ENCODE measurements at regions not wholly inside any gene's neighbourhood (a gene's known extent, or its start where the extent isn't known, plus 50 kb on each side); places are given as distances from the start of the nearest gene placed in this dataset.

DNA sequence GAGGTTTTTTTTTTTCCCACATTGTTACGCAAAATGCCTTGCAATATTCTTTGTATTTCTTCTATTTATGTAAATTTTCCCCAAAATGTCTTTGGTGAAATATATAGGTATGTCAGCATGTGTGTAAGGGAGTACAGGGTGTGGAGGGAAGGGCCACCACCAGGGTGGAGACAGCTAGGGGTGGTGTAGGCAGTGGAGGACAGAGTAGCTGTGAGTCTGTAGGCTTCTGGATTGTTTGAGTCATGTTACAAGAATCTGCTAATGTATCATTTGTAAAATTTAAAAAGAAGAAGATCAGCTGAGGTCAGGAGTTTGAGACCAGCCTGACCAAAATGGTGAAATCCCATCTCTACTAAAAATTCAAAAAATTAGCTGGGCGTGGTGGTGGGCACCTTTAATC is 175.5 kb downstream of the NXNL2 start:
- Histone ChIP-seq H3K23ac (ENCODE audit: low read depth, low read length) (no peak overlapping the region), H4K91ac (ENCODE audit: insufficient read depth, low read depth, low read length) (no peak overlapping the region), H2AK9ac (replicated peaks; ENCODE audit: low read depth, low read length, poor library complexity) (no peak overlapping the region), H2BK120ac (ENCODE audit: low read depth, low read length) (no peak overlapping the region), H3K36me3 (ENCODE audit: control insufficient read depth, insufficient read depth, low read length) (no peaks in the 10 kb centered on the region), H3K9me1 (ENCODE audit: insufficient read depth, low read length) (no peaks in the 10 kb centered on the region; the same call in 1 of the 2 replicates), H2BK5ac (ENCODE audit: low read depth, low read length, poor library complexity, severe bottlenecking) (no peak overlapping the region), H3K9me3 (ENCODE audit: control insufficient read depth, insufficient read depth, low read length) (peaks cover under 1% of the 10 kb centered on the region), H3K18ac (ENCODE audit: low read depth, low read length) (no peak overlapping the region), H3K4me1 (ENCODE audit: control insufficient read depth, insufficient read depth, low read length) (no peaks in the 10 kb centered on the region), H3K14ac (replicated peaks; ENCODE audit: low read depth, low read length) (no peak overlapping the region), H3K79me1 (ENCODE audit: low read depth in 1 of 2, low read length in 2 of 2) (no peaks in the 10 kb centered on the region), H4K20me1 (ENCODE audit: insufficient read depth, low read length) (no peaks in the 10 kb centered on the region), H3K27ac (ENCODE audit: insufficient read depth, low read length) (no peak overlapping the region), H3K4me3 (ENCODE audit: insufficient read depth, low read depth, low read length) (no peak overlapping the region), H4K5ac (ENCODE audit: low read depth, low read length) (no peak overlapping the region), H3K4ac (ENCODE audit: low read depth, low read length) (no peak overlapping the region), H2AFZ (replicated peaks; ENCODE audit: low read length, poor library complexity) (no peak overlapping the region), H3K27me3 (ENCODE audit: control insufficient read depth, insufficient read depth, low read length) (no peaks in the 10 kb centered on the region), H2BK15ac (ENCODE audit: low read depth, low read length) (no peak overlapping the region), H3K4me2 (ENCODE audit: low read depth, low read length) (no peak overlapping the region), H2BK20ac (ENCODE audit: low read depth, low read length) (no peak overlapping the region), H4K8ac (ENCODE audit: low read depth in 2 of 2, low read length in 2 of 2) (no peak overlapping the region), H3K56ac (ENCODE audit: extremely low read depth, insufficient read depth, low read length) (no peak overlapping the region), H2AK5ac (ENCODE audit: low read depth, low read length) (no peak overlapping the region), H3K9ac (ENCODE audit: low read depth, low read length) (no peak overlapping the region)
- CTCF ChIA-PET = interaction anchor here (1.2 kb wide), 1 partner anchor 10 kb away, joined by 3 read pairs; no protein-coding TSS in a partner anchor
- dilution Hi-C loops (cut with HindIII; ENCODE audit: low sequenced_read_pairs, unreplicated experiment) = no loop called here
- ATAC-seq (ENCODE audit: low read depth) = peak; percentile 67
- BruUV-seq (replicated peaks) = no TSS peak
- intact Hi-C loops (cut with micrococcal nuclease) = no loop called here
- no CpG with 5 or more reads among the region's 2 CpGs for WGBS, 2 experiments (ENCODE audit: extremely low coverage in 2 of 2, insufficient read length in 1 of 2)
- in situ Hi-C loops (cut with MboI; ENCODE audit: low sequenced_read_pairs) = no loop called here
- POLR2A ChIA-PET (ENCODE audit: unreplicated experiment) = no interaction called here
- peak; percentile 17 for DNase-seq
- TF ChIP-seq MXI1 (IDR thresholded peaks at IDR 0.05; ENCODE audit: borderline replicate concordance, low read depth, low read length) (no peak), RCOR1 (IDR thresholded peaks at IDR 0.05; ENCODE audit: insufficient replicate concordance, low read length) (no peak), FOS (IDR thresholded peaks at IDR 0.05; ENCODE audit: low read depth, low read length) (no peak), RFX5 (IDR thresholded peaks at IDR 0.05; ENCODE audit: low read depth, low read length) (no peak), CHD1 (IDR thresholded peaks at IDR 0.05; ENCODE audit: low read depth, low read length) (no peak), NFE2L2 (IDR thresholded peaks at IDR 0.05; ENCODE audit: low read depth, low read length) (no peak), CEBPB (IDR thresholded peaks at IDR 0.05; ENCODE audit: low read depth, low read length) (no peak), MAFK (IDR thresholded peaks at IDR 0.05; ENCODE audit: low read depth, low read length) (no peak)
- TF ChIP-seq, protein P1, sequence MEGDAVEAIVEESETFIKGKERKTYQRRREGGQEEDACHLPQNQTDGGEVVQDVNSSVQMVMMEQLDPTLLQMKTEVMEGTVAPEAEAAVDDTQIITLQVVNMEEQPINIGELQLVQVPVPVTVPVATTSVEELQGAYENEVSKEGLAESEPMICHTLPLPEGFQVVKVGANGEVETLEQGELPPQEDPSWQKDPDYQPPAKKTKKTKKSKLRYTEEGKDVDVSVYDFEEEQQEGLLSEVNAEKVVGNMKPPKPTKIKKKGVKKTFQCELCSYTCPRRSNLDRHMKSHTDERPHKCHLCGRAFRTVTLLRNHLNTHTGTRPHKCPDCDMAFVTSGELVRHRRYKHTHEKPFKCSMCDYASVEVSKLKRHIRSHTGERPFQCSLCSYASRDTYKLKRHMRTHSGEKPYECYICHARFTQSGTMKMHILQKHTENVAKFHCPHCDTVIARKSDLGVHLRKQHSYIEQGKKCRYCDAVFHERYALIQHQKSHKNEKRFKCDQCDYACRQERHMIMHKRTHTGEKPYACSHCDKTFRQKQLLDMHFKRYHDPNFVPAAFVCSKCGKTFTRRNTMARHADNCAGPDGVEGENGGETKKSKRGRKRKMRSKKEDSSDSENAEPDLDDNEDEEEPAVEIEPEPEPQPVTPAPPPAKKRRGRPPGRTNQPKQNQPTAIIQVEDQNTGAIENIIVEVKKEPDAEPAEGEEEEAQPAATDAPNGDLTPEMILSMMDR (conservative IDR thresholded peaks at IDR 0.05; ENCODE audit: low read depth, low read length) = no peak
- TF ChIP-seq, protein P2, sequence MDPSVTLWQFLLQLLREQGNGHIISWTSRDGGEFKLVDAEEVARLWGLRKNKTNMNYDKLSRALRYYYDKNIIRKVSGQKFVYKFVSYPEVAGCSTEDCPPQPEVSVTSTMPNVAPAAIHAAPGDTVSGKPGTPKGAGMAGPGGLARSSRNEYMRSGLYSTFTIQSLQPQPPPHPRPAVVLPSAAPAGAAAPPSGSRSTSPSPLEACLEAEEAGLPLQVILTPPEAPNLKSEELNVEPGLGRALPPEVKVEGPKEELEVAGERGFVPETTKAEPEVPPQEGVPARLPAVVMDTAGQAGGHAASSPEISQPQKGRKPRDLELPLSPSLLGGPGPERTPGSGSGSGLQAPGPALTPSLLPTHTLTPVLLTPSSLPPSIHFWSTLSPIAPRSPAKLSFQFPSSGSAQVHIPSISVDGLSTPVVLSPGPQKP (IDR thresholded peaks at IDR 0.05; ENCODE audit: borderline replicate concordance, low read depth, low read length) = no peak

Measured in IMR-90 (cell line).